SK-N-SH treated with all-trans-retinoic acid at 6 μM for 48 hours (cell line): ENCODE measurements at regions not wholly inside any gene's neighbourhood (a gene's known extent, or its start where the extent isn't known, plus 50 kb on each side); places are given as distances from the start of the nearest gene placed in this dataset.

Experiments
- ATAC-seq: fragments of 200-7000 bp; cut with Tn5 transposase; 3 replicates; pipeline ENCODE4 v1.9.1; 2020; ENCODE audit warnings: mild to moderate bottlenecking, moderate library complexity
- ARNTL ChIP-seq: fragments of 450-650 bp; formaldehyde crosslinking; IDR thresholded peaks from 2 replicates; pipeline ENCODE4 v1.5.0; 2020; ENCODE audit warnings: low read depth, mild to moderate bottlenecking, moderate library complexity, borderline replicate concordance
- BACH2 ChIP-seq: fragments of 250-450 bp; sonication (Bioruptor Pico); IDR thresholded peaks from 2 replicates; pipeline ENCODE4 v1.9.0; 2021; ENCODE audit warnings: mild to moderate bottlenecking, borderline replicate concordance
- CREB5 ChIP-seq: fragments of 250-450 bp; sonication (Bioruptor Pico); IDR thresholded peaks from 2 replicates; pipeline ENCODE4 v1.5.1; 2020; ENCODE audit warnings: low read depth, mild to moderate bottlenecking, moderate library complexity
- CSDC2 ChIP-seq: fragments of 250-450 bp; sonication (Bioruptor Pico); IDR thresholded peaks from 2 replicates; pipeline ENCODE4 v1.5.0; 2020; ENCODE audit warnings: mild to moderate bottlenecking, moderate library complexity
- CSRNP3 ChIP-seq: fragments of 250-450 bp; sonication (Bioruptor Pico); IDR thresholded peaks from 2 replicates; pipeline ENCODE4 v1.5.1; 2021; ENCODE audit warnings: mild to moderate bottlenecking, moderate library complexity
- ESRRG ChIP-seq: fragments of 250-450 bp; sonication (Bioruptor Pico); IDR thresholded peaks from 2 replicates; pipeline ENCODE4 v1.6.1; 2021; ENCODE audit warnings: mild to moderate bottlenecking
- GLIS3 ChIP-seq: fragments of 250-450 bp; sonication (Bioruptor Pico); IDR thresholded peaks from 2 replicates; pipeline ENCODE4 v1.5.0; 2020; ENCODE audit warnings: mild to moderate bottlenecking, moderate library complexity
- ISL1 ChIP-seq: fragments of 250-450 bp; sonication (Bioruptor Pico); IDR thresholded peaks from 2 replicates; pipeline ENCODE4 v2.1.2; 2022; ENCODE audit warnings: mild to moderate bottlenecking, moderate library complexity
- OSR1 ChIP-seq: fragments of 250-450 bp; sonication (Bioruptor Pico); IDR thresholded peaks from 2 replicates; pipeline ENCODE4 v1.8.0; 2022; ENCODE audit warnings: moderate library complexity, mild to moderate bottlenecking, inconsistent platforms
- PATZ1 ChIP-seq: fragments of 250-450 bp; sonication (Bioruptor Pico); IDR thresholded peaks from 2 replicates; pipeline ENCODE4 v1.8.0; 2020; ENCODE audit warnings: mild to moderate bottlenecking, moderate library complexity, borderline replicate concordance
- POU6F1 ChIP-seq: fragments of 250-450 bp; sonication (Bioruptor Pico); IDR thresholded peaks from 2 replicates; pipeline ENCODE4 v1.8.0; 2021; ENCODE audit warnings: low read depth, mild to moderate bottlenecking, moderate library complexity, borderline replicate concordance
- PPARA ChIP-seq: fragments of 250-450 bp; sonication (Bioruptor Pico); IDR thresholded peaks from 2 replicates; pipeline ENCODE4 v1.5.0; 2020; ENCODE audit warnings: mild to moderate bottlenecking, borderline replicate concordance
- RARB ChIP-seq: fragments of 250-450 bp; sonication (Bioruptor Pico); IDR thresholded peaks from 2 replicates; pipeline ENCODE4 v1.8.0; 2021; ENCODE audit warnings: mild to moderate bottlenecking, moderate library complexity
- SNAI2 ChIP-seq: fragments of 250-450 bp; sonication (Bioruptor Pico); IDR thresholded peaks from 2 replicates; pipeline ENCODE4 v1.5.0; 2020; ENCODE audit warnings: mild to moderate bottlenecking, moderate library complexity
- TCF4 ChIP-seq: fragments of 250-450 bp; sonication (Bioruptor Pico); IDR thresholded peaks from 2 replicates; pipeline ENCODE4 v1.8.0; 2021; ENCODE audit warnings: mild to moderate bottlenecking, moderate library complexity, borderline replicate concordance
- TSHZ2 ChIP-seq: fragments of 250-450 bp; sonication (Bioruptor Pico); IDR thresholded peaks from 2 replicates; pipeline ENCODE4 v1.5.0; 2020; ENCODE audit warnings: mild to moderate bottlenecking, moderate library complexity
- ZC3H10 ChIP-seq: fragments of 250-450 bp; sonication (Bioruptor Pico); IDR thresholded peaks from 2 replicates; pipeline ENCODE4 v1.5.1; 2021; ENCODE audit warnings: mild to moderate bottlenecking, moderate library complexity
- ZFP3 ChIP-seq: fragments of 250-450 bp; sonication (Bioruptor Pico); IDR thresholded peaks from 2 replicates; pipeline ENCODE4 v1.5.0; 2020; ENCODE audit warnings: mild to moderate bottlenecking, moderate library complexity
- ZFP30 ChIP-seq: fragments of 450-650 bp; formaldehyde crosslinking; IDR thresholded peaks from 2 replicates; pipeline ENCODE4 v1.5.0; 2022; ENCODE audit warnings: mild to moderate bottlenecking, moderate library complexity
- ZNF565 ChIP-seq: fragments of 450-650 bp; formaldehyde crosslinking; conservative IDR thresholded peaks from 2 replicates; pipeline ENCODE4 v1.5.0; 2020; ENCODE audit warnings: low read depth, mild to moderate bottlenecking, moderate library complexity
- ZNF70 ChIP-seq: fragments of 450-650 bp; formaldehyde crosslinking; IDR thresholded peaks from 2 replicates; pipeline ENCODE4 v1.5.0; 2020; ENCODE audit warnings: mild to moderate bottlenecking, moderate library complexity
- ZNF8 ChIP-seq: fragments of 450-650 bp; formaldehyde crosslinking; IDR thresholded peaks from 2 replicates; pipeline ENCODE4 v1.5.0; 2020; ENCODE audit warnings: mild to moderate bottlenecking, moderate library complexity

- TF ChIP-seq TCF4 (CRISPR knock-in tag) (no peak), BACH2 (CRISPR knock-in tag) (no peak), TSHZ2 (no peak), RARB (CRISPR knock-in tag) (no peak), CREB5 (CRISPR knock-in tag) (no peak), PPARA (CRISPR knock-in tag) (no peak), CSDC2 (CRISPR knock-in tag) (no peak), OSR1 (no peak), ESRRG (CRISPR knock-in tag) (no peak), ISL1 (no peak), ZNF70 (CRISPR knock-in tag) (no peak), ZFP30 (CRISPR knock-in tag) (no peak), POU6F1 (CRISPR knock-in tag) (no peak), ZFP3 (no peak), CSRNP3 (CRISPR knock-in tag) (no peak), ZNF8 (CRISPR knock-in tag) (no peak), ZC3H10 (no peak), ARNTL (CRISPR knock-in tag) (no peak), GLIS3 (CRISPR knock-in tag) (no peak)
- ATAC-seq, result no peak
Observed at GRCh38 chr15:66909381-66909890, 156.0 kb upstream of the SMAD3 start.

- no peak for ATAC-seq
- TF ChIP-seq ZNF565 (no peak), RARB (CRISPR knock-in tag) (no peak), CREB5 (CRISPR knock-in tag) (no peak), OSR1 (no peak), POU6F1 (CRISPR knock-in tag) (no peak), ZNF8 (CRISPR knock-in tag) (no peak), PPARA (CRISPR knock-in tag) (no peak), CSRNP3 (CRISPR knock-in tag) (no peak), ZC3H10 (no peak), TSHZ2 (no peak), ZNF70 (CRISPR knock-in tag) (no peak), PATZ1 (CRISPR knock-in tag) (no peak), GLIS3 (CRISPR knock-in tag) (no peak), SNAI2 (CRISPR knock-in tag) (no peak)
Observed at GRCh38 chr15:66911131-66911700, 154.2 kb upstream of the SMAD3 start.
